HPDE6-E6E7 (cell line): ENCODE measurements at regions not wholly inside any gene's neighbourhood (a gene's known extent, or its start where the extent isn't known, plus 50 kb on each side); places are given as distances from the start of the nearest gene placed in this dataset.
"Not testable (repeated sequence)": the region's sequence is repeated elsewhere in the genome, so short reads cannot be mapped to it uniquely, and the experiment has no call there.

Experiments used
- DNase-seq: peaks from one replicate; pipeline ENCODE4 v3.0.0; 2011; ENCODE audit warnings: missing footprints; ENCODE audit errors: extremely low spot score

GRCh38 chr11:38894201-38894600 lies 2296.2 kb upstream of the RAG2 start:
- not testable (repeated sequence) for DNase-seq

- DNase-seq = no peak
Measured at GRCh38 chr11:38884145-38884865, 2286.3 kb upstream of the RAG2 start.

- DNase-seq = no peak
Measured at GRCh38 chr11:38867338-38867737, 2269.3 kb upstream of the RAG2 start.

GRCh38 chr11:38865922-38866321 lies 2267.9 kb upstream of the RAG2 start:
- DNase-seq = no peak

- DNase-seq = no peak
Measured at GRCh38 chr11:38842991-38843390, 2245.0 kb upstream of the RAG2 start.

GRCh38 chr11:38839071-38839470 lies 2241.0 kb upstream of the RAG2 start:
- DNase-seq = no peak

GRCh38 chr11:38835966-38836365 lies 2237.9 kb upstream of the RAG2 start:
- no peak for DNase-seq

GRCh38 chr11:38824573-38824972 lies 2226.5 kb upstream of the RAG2 start:
- no peak for DNase-seq

- DNase-seq = not testable (repeated sequence)
Measured at GRCh38 chr11:38821786-38822185, 2223.8 kb upstream of the RAG2 start.

- DNase-seq = no peak
Measured at GRCh38 chr11:38819981-38820380, 2221.9 kb upstream of the RAG2 start.

- DNase-seq = no peak
Measured at GRCh38 chr11:38818720-38819119, 2220.7 kb upstream of the RAG2 start.

GRCh38 chr11:38814670-38815069 lies 2216.6 kb upstream of the RAG2 start:
- DNase-seq = peak; percentile 76

GRCh38 chr11:38809521-38809920 lies 2211.5 kb upstream of the RAG2 start:
- DNase-seq = no peak

- DNase-seq = no peak
Measured at GRCh38 chr11:38796281-38796680, 2198.2 kb upstream of the RAG2 start.

GRCh38 chr11:38795027-38795426 lies 2197.0 kb upstream of the RAG2 start:
- no peak for DNase-seq

GRCh38 chr11:38791346-38791961 lies 2193.4 kb upstream of the RAG2 start:
- peak; percentile 34 for DNase-seq

- DNase-seq = no peak
Measured at GRCh38 chr11:38788561-38788960, 2190.5 kb upstream of the RAG2 start.

- DNase-seq = no peak
Measured at GRCh38 chr11:38784164-38784563, 2186.1 kb upstream of the RAG2 start.

- DNase-seq = no peak
Measured at GRCh38 chr11:38766796-38767195, 2168.8 kb upstream of the RAG2 start.

GRCh38 chr11:38759394-38759793 lies 2161.4 kb upstream of the RAG2 start:
- no peak for DNase-seq

- no peak for DNase-seq
Measured at GRCh38 chr11:38756537-38756936, 2158.5 kb upstream of the RAG2 start.

- DNase-seq = no peak
Measured at GRCh38 chr11:38751421-38751820, 2153.4 kb upstream of the RAG2 start.

- not testable (repeated sequence) for DNase-seq
Measured at GRCh38 chr11:38746516-38746915, 2148.5 kb upstream of the RAG2 start.

- DNase-seq = no peak
Measured at GRCh38 chr11:38723361-38723760, 2125.3 kb upstream of the RAG2 start.
